RWPE1 (cell line): ENCODE measurements at regions not wholly inside any gene's neighbourhood (a gene's known extent, or its start where the extent isn't known, plus 50 kb on each side); places are given as distances from the start of the nearest gene placed in this dataset.

Experiments
- CTCF ChIA-PET: fragments of 350-600 bp; sonication (Branson Sonifier 250); formaldehyde crosslinking; extraction: SDS; loops from one replicate; lab custom pipeline; 2021; lab: Yijun Ruan, JAX
- POLR2A ChIA-PET: fragments of 400-600 bp; formaldehyde crosslinking; extraction: SDS; loops from one replicate; lab custom pipeline; 2020; ENCODE audit warnings: antibody characterized with exemption; ENCODE audit not compliant: low non-redundant PET; lab: Yijun Ruan, JAX
- DNase-seq: peaks from one replicate; pipeline ENCODE4 v3.0.0; 2012; ENCODE audit warnings: low spot score
- H3K27ac ChIP-seq: fragments of 450-650 bp; 2 replicates; pipeline ENCODE4 v1.5.1; 2017
- CTCF ChIP-seq: fragments of 450-650 bp; conservative IDR thresholded peaks from 2 replicates; pipeline ENCODE4 v1.5.1; 2017; ENCODE audit warnings: low read depth, mild to moderate bottlenecking

- POLR2A ChIA-PET: no interaction called here
- TF ChIP-seq CTCF: no peak
- no peak overlapping the region for H3K27ac ChIP-seq
- CTCF ChIA-PET: interaction anchor here (0.6 kb wide), 1 partner anchor 1243 kb away, joined by 3 read pairs; no protein-coding TSS in a partner anchor
- DNase-seq: no peak
Measured at GRCh38 chr17:71485426-71485825, 635.4 kb upstream of the SOX9 start.

GRCh38 chr17:71486261-71486660, 634.6 kb upstream of the SOX9 start:
- ChIA-PET POLR2A (no interaction called here), CTCF (interaction anchor here (0.6 kb wide), 1 partner anchor 1243 kb away, joined by 3 read pairs; no protein-coding TSS in a partner anchor)
- H3K27ac ChIP-seq: no peak overlapping the region
- no peak for TF ChIP-seq CTCF
- no peak for DNase-seq

GRCh38 chr17:71488851-71489250, 632.0 kb upstream of the SOX9 start:
- DNase-seq: no peak
- TF ChIP-seq CTCF: no peak
- POLR2A ChIA-PET: no interaction called here
- no peak overlapping the region for H3K27ac ChIP-seq
- CTCF ChIA-PET: interaction anchor here (0.6 to 0.9 kb wide), 2 partner anchors 16 to 30 kb away, joined by 3 read pairs; no protein-coding TSS in a partner anchor

DNA sequence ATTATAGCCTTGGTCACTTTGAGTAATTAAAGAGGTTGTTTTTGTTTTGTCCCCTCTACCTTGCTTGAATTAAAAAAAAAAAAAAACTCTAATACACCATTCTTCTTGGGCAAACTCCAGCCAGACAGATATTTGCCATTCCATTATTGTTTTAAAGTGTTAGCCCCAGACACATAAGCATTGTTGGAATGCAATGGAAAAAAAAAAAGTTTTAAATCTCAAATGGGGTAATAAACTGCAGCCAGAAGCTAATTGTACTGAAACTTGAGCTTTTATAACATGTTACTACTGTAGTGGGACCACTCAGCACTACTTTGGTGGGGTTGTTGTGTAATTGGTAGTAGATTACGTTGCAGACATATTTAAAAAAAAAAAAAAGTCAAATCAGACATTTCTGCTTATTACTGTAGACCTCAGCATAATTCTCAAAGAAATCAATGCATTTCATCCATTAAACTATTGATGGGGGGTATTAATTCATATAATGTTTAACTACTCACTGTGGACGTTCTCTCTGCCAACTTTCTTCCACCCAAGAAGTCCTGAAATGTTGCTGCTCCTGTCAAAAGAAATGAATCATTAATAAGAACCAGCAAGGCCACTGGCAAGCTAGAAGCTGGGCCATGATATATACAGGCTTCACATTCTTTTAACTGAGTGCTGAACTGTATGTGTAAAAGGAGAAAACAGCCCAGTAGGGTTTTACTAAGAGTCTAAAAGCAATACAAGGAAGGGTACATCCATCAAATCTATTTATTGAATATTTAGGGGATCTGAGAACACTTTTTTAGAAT, 626.6 kb upstream of the SOX9 start:
- POLR2A ChIA-PET: no interaction called here
- CTCF ChIA-PET: no interaction called here
- H3K27ac ChIP-seq: no peak overlapping the region
- DNase-seq: no peak
- no peak for TF ChIP-seq CTCF

GRCh38 chr17:71495420-71495819, 625.4 kb upstream of the SOX9 start:
- POLR2A ChIA-PET: no interaction called here
- no peak for TF ChIP-seq CTCF
- DNase-seq: no peak
- H3K27ac ChIP-seq: no peak overlapping the region
- CTCF ChIA-PET: no interaction called here

DNA sequence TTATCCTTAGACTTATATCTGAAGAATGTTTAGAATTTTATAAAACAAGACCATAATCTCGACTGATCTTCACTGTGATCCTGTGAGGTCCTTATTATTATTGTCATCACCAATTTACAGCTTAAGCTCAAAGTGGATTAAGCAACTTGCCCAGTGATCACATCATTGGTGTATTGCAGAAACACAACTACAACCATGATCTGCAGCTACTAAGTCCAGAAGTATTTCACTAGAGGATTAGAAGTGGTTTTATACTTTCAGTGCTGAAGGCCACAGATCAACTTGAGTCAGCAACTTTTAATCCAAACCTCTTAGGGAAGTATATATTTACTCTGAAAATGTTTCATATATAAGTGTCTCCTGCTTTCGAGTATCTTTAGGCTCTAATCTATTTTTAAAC, 624.3 kb upstream of the SOX9 start:
- DNase-seq: no peak
- ChIA-PET CTCF (interaction anchor here (0.6 kb wide), 1 partner anchor 15 kb away, joined by 3 read pairs; no protein-coding TSS in a partner anchor), POLR2A (no interaction called here)
- H3K27ac ChIP-seq: no peak overlapping the region
- no peak for TF ChIP-seq CTCF
